ENCODE measurements at regions not wholly inside any gene's neighbourhood (a gene's known extent, or its start where the extent isn't known, plus 50 kb on each side); places are given as distances from the start of the nearest gene placed in this dataset.

DNA sequence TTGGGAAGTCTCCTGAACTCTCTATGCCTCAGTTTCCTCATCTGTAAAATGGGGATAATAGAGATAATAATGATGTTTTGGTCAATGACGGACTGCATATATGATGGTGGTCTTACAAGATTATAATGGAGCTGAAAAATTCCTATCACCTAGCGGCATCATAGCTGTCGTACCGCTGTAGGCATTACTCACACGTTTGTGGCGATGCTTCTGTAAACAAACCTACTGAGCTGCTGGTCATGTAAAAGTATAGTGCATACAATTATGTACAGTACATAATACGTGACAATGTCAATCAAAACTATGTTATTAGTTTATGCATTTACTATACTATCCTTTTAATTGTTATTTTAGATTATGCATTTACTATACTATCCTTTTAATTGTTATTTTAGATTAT is 339.1 kb upstream of the NPVF start:
- H3K36me3 ChIP-seq (ENCODE audit: control insufficient read depth, insufficient read depth, low read length) = no peaks in the 10 kb centered on the region
- H3K4me3 ChIP-seq (ENCODE audit: low read length) = no peak overlapping the region
- no peak overlapping the region for H3K9ac ChIP-seq (ENCODE audit: low read length)
- no peaks in the 10 kb centered on the region for H3K4me1 ChIP-seq (ENCODE audit: control insufficient read depth, insufficient read depth, low read length)
- H3K27ac ChIP-seq (ENCODE audit: low read depth, low read length) = no peak overlapping the region
- no peaks in the 10 kb centered on the region for H3K27me3 ChIP-seq (ENCODE audit: control insufficient read depth, insufficient read depth, low read length)

DNA sequence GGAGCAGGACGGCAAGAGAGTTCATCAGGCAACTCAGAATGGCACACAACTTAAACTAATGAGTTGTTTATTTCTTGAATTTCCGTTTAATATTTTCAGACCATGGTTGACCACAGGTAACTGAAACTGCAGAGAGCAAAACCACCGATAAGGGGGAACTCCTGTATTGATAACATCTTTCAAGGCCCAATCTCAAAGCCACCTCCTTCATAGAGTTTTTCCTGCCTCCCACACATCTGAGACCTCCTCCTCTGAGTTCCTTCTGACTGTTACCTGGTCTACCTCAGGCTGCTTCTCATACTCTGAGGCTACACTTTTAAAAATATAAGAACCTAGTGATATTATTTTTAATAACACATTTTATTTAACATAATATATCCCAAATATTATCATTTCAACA is 341.5 kb upstream of the NPVF start:
- Histone ChIP-seq H3K4me3 (ENCODE audit: low read length) (no peak overlapping the region), H3K27ac (ENCODE audit: low read depth, low read length) (no peak overlapping the region), H3K9ac (ENCODE audit: low read length) (no peak overlapping the region), H3K36me3 (ENCODE audit: control insufficient read depth, insufficient read depth, low read length) (no peaks in the 10 kb centered on the region), H3K4me1 (ENCODE audit: control insufficient read depth, insufficient read depth, low read length) (no peaks in the 10 kb centered on the region), H3K27me3 (ENCODE audit: control insufficient read depth, insufficient read depth, low read length) (no peaks in the 10 kb centered on the region)

DNA sequence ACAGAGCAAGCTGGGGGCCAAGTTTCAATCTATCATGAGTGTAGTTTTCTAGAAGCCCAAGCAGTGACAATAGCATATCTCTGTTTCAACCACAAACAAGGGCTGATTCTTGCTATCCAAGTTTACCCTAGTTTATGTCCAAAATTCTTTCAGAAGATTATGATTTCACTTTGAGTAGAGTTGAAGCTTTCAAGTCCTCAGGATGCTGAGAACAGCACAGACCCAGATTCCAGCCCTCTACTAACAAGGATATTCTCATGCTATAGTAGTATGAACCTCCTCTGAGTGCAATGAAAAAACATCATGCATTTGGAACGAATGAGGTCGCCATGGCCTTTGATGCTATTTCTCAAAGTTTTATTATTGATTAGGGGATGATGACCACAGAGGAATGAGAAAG is 344.1 kb upstream of the NPVF start:
- Histone ChIP-seq H3K4me3 (ENCODE audit: low read length) (no peak overlapping the region), H3K36me3 (ENCODE audit: control insufficient read depth, insufficient read depth, low read length) (no peaks in the 10 kb centered on the region), H3K27ac (ENCODE audit: low read depth, low read length) (no peak overlapping the region), H3K9ac (ENCODE audit: low read length) (no peak overlapping the region), H3K27me3 (ENCODE audit: control insufficient read depth, insufficient read depth, low read length) (no peaks in the 10 kb centered on the region), H3K4me1 (ENCODE audit: control insufficient read depth, insufficient read depth, low read length) (no peaks in the 10 kb centered on the region)

DNA sequence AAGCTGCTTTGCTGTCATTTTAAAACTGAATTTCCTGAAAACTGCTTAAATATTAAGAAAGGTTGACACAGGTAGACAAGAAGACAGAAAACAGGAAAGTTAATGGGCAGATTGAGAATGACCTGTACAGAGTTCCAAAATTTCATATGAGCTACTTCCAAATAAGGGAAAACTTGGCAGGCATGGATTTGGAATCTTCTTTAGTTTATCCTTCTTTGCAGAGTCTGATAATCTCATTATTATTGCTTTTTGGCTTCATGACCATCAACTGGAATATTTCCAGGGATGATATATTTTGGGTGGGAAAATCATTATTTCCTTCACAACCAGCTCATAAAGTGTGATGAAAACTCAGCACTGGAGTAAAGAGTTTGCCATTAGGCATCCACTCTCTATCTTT is 346.5 kb upstream of the NPVF start:
- Histone ChIP-seq H3K36me3 (ENCODE audit: control insufficient read depth, insufficient read depth, low read length) (no peaks in the 10 kb centered on the region), H3K27me3 (ENCODE audit: control insufficient read depth, insufficient read depth, low read length) (no peaks in the 10 kb centered on the region), H3K9ac (ENCODE audit: low read length) (no peak overlapping the region), H3K4me1 (ENCODE audit: control insufficient read depth, insufficient read depth, low read length) (no peaks in the 10 kb centered on the region), H3K27ac (ENCODE audit: low read depth, low read length) (no peak overlapping the region), H3K4me3 (ENCODE audit: low read length) (no peak overlapping the region)

DNA sequence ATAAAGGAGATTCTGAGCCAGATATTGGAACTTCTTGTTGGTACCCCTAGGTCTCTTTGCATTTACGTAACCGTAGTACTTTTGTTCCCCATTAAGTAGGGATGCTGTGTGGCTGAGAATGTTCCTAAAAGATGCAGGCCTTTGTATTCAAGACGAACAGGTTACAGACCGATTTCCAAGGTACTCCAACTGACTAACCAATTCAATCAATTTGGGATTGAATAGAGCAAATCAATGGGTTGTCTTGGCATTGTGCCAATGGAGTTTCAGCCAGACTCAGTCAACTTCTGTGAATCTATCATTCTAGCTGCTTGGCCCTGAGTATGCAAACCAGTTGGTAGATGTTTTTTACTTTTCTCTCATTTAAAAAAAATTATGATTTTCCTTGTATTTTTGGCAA is 347.3 kb upstream of the NPVF start:
- no peak overlapping the region for H3K4me3 ChIP-seq (ENCODE audit: low read length)
- no peak overlapping the region for H3K9ac ChIP-seq (ENCODE audit: low read length)
- no peaks in the 10 kb centered on the region for H3K27me3 ChIP-seq (ENCODE audit: control insufficient read depth, insufficient read depth, low read length)
- no peaks in the 10 kb centered on the region for H3K36me3 ChIP-seq (ENCODE audit: control insufficient read depth, insufficient read depth, low read length)
- H3K27ac ChIP-seq (ENCODE audit: low read depth, low read length) = no peak overlapping the region
- no peaks in the 10 kb centered on the region for H3K4me1 ChIP-seq (ENCODE audit: control insufficient read depth, insufficient read depth, low read length)

DNA sequence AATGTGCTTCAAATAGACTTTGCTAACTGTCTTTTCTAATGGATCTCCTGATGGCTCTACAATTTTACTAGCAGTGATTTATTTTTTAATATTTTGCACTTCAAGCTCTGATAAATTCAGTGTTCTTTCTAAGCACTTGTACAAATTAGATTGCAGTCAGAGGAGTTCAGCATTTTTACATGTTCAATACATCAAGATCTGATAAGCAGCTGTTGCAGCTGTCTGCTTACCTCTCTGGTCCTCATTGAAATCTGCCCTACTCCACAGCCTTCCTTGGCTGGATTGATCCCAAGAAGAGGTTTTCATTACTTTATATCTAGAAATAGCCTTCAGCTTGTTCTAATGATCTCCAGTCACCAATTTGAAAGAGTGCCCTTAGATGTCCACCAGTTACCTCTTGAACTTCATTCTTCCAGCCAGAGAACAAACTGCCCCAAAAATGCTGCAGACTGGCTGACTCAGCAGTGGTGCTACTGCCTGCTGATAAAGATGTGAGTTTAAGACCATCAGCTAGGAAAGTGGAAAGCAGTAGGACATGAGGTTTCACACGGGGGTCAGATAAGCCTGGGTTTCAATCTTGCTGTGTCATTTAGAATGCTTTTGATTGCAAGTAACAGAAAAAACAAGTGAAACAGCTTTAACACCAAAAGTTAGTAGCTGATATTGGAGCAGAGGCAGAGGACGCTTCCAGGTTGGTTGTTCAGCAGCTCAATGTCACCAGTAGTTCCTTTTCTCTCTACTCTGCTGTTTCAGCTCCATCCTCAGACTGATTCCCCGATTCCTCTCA is 350.9 kb upstream of the NPVF start:
- H3K36me3 ChIP-seq (ENCODE audit: control insufficient read depth, insufficient read depth, low read length) = no peaks in the 10 kb centered on the region
- H3K4me3 ChIP-seq (ENCODE audit: low read length) = no peak overlapping the region
- no peak overlapping the region for H3K9ac ChIP-seq (ENCODE audit: low read length)
- H3K4me1 ChIP-seq (ENCODE audit: control insufficient read depth, insufficient read depth, low read length) = no peaks in the 10 kb centered on the region
- H3K27me3 ChIP-seq (ENCODE audit: control insufficient read depth, insufficient read depth, low read length) = no peaks in the 10 kb centered on the region
- no peak overlapping the region for H3K27ac ChIP-seq (ENCODE audit: low read depth, low read length)

DNA sequence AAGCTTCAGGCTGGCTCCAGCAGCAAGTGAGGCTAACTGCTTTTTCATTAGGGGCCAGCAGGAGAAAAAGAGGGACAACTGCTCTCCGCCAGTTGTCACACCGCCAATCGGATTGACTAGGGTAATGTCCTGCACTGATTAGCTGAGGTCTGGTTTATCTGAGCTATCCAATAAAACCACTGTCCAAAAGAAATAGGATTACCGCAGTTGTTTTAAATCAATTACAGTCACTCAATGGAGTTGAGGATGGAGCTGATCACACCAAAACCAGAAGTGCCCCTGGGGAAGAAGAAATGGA is 351.4 kb upstream of the NPVF start:
- no peak overlapping the region for H3K27ac ChIP-seq (ENCODE audit: low read depth, low read length)
- no peaks in the 10 kb centered on the region for H3K36me3 ChIP-seq (ENCODE audit: control insufficient read depth, insufficient read depth, low read length)
- H3K4me1 ChIP-seq (ENCODE audit: control insufficient read depth, insufficient read depth, low read length) = no peaks in the 10 kb centered on the region
- no peaks in the 10 kb centered on the region for H3K27me3 ChIP-seq (ENCODE audit: control insufficient read depth, insufficient read depth, low read length)
- no peak overlapping the region for H3K4me3 ChIP-seq (ENCODE audit: low read length)
- H3K9ac ChIP-seq (ENCODE audit: low read length) = no peak overlapping the region

DNA sequence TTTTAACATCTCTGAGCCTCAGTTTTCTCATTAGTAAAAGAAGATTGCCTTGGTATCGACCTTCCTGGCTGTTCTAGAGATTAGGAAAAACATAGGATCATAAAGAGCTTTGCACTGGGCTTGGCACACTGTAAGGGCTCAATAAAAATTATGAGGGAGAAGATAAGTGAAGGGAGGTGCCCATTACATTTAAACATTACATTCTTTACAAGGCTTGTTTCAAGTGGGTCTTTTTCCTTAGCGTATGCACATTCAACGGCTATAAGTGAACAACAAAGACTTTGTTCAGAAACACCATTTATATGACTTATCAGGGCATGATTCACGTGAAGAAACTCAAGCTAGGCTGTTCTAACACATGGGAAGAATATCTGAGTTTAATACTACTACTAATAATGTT is 351.9 kb upstream of the NPVF start:
- Histone ChIP-seq H3K4me1 (ENCODE audit: control insufficient read depth, insufficient read depth, low read length) (no peaks in the 10 kb centered on the region), H3K27ac (ENCODE audit: low read depth, low read length) (no peak overlapping the region), H3K36me3 (ENCODE audit: control insufficient read depth, insufficient read depth, low read length) (no peaks in the 10 kb centered on the region), H3K27me3 (ENCODE audit: control insufficient read depth, insufficient read depth, low read length) (no peaks in the 10 kb centered on the region), H3K4me3 (ENCODE audit: low read length) (no peak overlapping the region), H3K9ac (ENCODE audit: low read length) (no peak overlapping the region)

DNA sequence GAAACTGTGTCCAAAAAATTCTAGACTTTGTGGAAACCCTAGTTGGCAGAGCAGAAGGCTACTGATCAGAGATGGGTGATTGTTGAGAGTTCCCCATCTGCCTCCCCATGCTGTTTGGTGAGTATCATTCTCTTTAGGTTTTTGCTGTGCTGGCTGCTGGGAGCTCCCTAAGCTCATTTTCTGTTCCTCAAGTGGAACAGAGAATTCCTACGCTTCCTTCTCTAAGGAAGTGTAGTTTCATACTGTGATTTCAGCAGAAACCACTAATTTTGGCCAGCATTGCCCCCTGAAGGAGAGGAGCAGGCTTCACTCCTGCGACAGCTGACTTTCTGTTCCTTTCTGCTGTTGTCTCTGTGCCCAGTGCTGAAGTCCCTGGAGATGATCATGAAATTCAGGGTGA is 355.3 kb upstream of the NPVF start:
- H3K4me1 ChIP-seq (ENCODE audit: control insufficient read depth, insufficient read depth, low read length) = no peaks in the 10 kb centered on the region
- no peak overlapping the region for H3K4me3 ChIP-seq (ENCODE audit: low read length)
- H3K27ac ChIP-seq (ENCODE audit: low read depth, low read length) = no peak overlapping the region
- no peaks in the 10 kb centered on the region for H3K27me3 ChIP-seq (ENCODE audit: control insufficient read depth, insufficient read depth, low read length)
- no peaks in the 10 kb centered on the region for H3K36me3 ChIP-seq (ENCODE audit: control insufficient read depth, insufficient read depth, low read length)
- H3K9ac ChIP-seq (ENCODE audit: low read length) = no peak overlapping the region

DNA sequence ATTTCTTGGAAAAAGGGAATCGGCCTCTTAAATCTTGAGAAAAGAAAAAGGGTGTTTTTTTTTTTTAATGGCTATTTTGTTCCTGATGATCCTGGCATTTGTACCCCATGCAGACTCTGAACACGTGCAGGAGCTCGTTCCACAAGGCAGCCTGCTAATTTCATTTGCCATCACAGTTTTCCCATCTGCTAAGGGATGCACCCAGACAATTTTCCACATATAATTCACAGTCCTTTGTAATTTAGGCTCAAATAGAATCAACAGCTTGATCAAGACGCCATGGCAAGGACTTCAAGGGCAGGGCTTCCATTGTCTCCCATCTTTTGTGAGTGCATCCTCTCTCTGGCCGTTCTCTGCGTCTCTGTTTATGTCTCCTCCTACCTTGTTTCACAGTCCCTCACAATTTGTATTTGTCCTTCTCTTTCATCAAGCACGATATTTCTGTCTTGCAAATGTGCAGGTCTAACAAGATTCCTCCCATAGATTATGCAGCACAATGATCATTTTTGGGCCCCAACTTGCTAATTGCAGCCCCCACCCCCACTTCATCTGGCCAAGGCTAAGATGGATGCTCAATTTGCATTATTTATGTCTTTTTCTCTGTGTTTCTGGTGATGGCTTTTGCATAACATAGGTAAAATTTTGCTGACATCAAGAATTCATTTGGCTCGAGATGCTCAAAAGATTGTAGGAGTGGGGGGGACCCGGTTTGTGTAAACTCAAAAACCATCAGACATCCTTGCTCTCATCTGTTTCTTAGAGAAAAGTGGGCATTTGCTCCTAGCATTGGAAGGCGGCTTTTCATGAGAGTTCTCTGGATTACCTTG is 356.0 kb upstream of the NPVF start:
- no peak overlapping the region for H3K27ac ChIP-seq (ENCODE audit: low read depth, low read length)
- no peaks in the 10 kb centered on the region for H3K36me3 ChIP-seq (ENCODE audit: control insufficient read depth, insufficient read depth, low read length)
- no peak overlapping the region for H3K4me3 ChIP-seq (ENCODE audit: low read length)
- H3K9ac ChIP-seq (ENCODE audit: low read length) = no peak overlapping the region
- no peaks in the 10 kb centered on the region for H3K4me1 ChIP-seq (ENCODE audit: control insufficient read depth, insufficient read depth, low read length)
- H3K27me3 ChIP-seq (ENCODE audit: control insufficient read depth, insufficient read depth, low read length) = no peaks in the 10 kb centered on the region

DNA sequence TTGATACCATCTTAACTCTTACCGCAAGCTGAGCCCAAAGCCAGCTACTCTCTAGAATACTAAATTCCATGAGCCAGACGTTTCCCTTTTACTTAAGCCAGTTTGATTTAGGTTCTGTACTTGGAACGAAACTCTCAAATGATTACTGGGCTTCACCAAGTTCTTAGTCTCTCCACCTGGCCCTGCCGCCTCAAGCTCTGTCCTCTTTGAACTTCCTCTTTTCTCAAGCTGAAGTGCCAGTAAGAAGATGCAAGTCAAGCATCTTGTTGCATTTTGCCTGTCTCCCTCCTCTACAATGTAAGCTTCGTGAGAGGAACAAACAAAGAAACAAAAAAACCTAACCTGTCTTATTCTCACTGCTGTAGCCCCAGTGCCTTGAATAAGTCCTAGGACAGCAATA is 358.2 kb upstream of the NPVF start:
- Histone ChIP-seq H3K4me1 (ENCODE audit: control insufficient read depth, insufficient read depth, low read length) (no peaks in the 10 kb centered on the region), H3K9ac (ENCODE audit: low read length) (no peak overlapping the region)

DNA sequence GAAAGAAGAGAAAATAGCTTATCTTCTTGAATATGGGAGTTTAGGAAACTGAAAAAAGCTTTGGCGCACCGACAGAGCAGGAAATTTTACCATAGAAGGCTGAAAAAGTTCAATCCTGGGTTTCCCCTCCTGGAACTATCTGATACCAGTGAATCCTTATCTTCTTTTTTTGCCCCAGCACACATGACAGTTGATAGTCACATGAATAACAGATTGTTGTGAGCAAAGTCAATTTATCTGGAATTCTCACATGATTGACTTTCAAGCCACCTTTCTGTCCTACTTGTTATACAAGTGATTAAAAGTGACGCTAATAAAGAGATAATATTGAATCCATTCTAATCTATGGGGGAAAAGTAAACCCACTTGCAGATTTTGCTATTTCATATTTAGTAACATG is 365.8 kb upstream of the NPVF start:
- Histone ChIP-seq H3K36me3 (ENCODE audit: control insufficient read depth, insufficient read depth, low read length) (no peaks in the 10 kb centered on the region), H3K27me3 (ENCODE audit: control insufficient read depth, insufficient read depth, low read length) (no peaks in the 10 kb centered on the region)

More for the DNA sequence above, 358.2 kb upstream of the NPVF start:
- no peak overlapping the region for H3K27ac ChIP-seq (ENCODE audit: low read depth, low read length)
- H3K4me3 ChIP-seq (ENCODE audit: low read length) = no peak overlapping the region
- H3K27me3 ChIP-seq (ENCODE audit: control insufficient read depth, insufficient read depth, low read length) = no peaks in the 10 kb centered on the region
- no peaks in the 10 kb centered on the region for H3K36me3 ChIP-seq (ENCODE audit: control insufficient read depth, insufficient read depth, low read length)

DNA sequence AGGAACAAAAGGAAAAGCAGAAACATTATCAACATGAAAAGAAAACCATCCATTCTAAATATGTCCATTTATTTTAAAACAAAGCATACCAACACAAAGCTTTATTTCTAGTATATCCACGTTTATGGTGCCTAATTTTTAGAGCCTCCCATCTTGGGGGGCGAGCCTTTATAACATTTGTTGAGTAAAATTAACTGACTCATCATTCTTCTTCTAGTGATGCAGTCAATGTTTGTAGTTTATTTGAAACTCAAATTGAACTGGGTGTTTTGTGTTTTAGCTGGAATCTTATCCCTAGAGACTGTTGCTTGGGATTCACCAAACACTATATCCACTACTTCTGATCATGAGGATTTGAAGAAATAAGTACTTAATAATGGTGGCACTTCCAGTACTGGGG is 366.4 kb upstream of the NPVF start:
- Histone ChIP-seq H3K27ac (ENCODE audit: low read depth, low read length) (no peak overlapping the region), H3K4me1 (ENCODE audit: control insufficient read depth, insufficient read depth, low read length) (no peaks in the 10 kb centered on the region), H3K9ac (ENCODE audit: low read length) (no peak overlapping the region)

More for the DNA sequence above, 365.8 kb upstream of the NPVF start:
- Histone ChIP-seq H3K4me1 (ENCODE audit: control insufficient read depth, insufficient read depth, low read length) (no peaks in the 10 kb centered on the region), H3K27ac (ENCODE audit: low read depth, low read length) (no peak overlapping the region), H3K9ac (ENCODE audit: low read length) (no peak overlapping the region), H3K4me3 (ENCODE audit: low read length) (no peak overlapping the region)

More for the DNA sequence above, 366.4 kb upstream of the NPVF start:
- H3K27me3 ChIP-seq (ENCODE audit: control insufficient read depth, insufficient read depth, low read length) = no peaks in the 10 kb centered on the region
- H3K36me3 ChIP-seq (ENCODE audit: control insufficient read depth, insufficient read depth, low read length) = no peaks in the 10 kb centered on the region
- no peak overlapping the region for H3K4me3 ChIP-seq (ENCODE audit: low read length)

All from rectal smooth muscle tissue (tissue), 1 donor.